ENCODE measurements at regions not wholly inside any gene's neighbourhood (a gene's known extent, or its start where the extent isn't known, plus 50 kb on each side); places are given as distances from the start of the nearest gene placed in this dataset.

DNA sequence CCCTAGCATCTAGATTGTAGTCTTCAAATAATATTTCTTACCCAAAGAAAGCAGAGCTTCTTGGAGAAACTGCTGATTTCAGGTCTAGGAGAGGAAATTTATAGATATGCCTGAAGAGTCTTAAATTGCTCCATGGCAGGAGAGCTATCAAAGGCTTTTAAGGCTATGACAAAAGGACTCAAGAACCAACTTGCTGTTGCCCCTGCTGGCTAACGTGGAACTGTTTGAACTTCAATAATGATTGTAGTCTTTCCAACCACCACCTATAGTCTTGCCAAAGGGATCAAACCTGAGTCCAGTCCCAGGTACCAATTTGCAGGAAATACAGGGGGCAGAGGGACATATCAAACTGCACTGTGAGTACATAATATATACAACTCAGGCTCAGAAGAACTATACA, 336.2 kb upstream of the ESRRG start:
- Histone ChIP-seq H3K27ac (no peak overlapping the region), H3K36me3 (no peaks in the 10 kb centered on the region), H3K27me3 (replicated peaks; ENCODE audit: insufficient read depth) (no peaks in the 10 kb centered on the region), H3K4me3 (no peak overlapping the region), H3K9me3 (no peaks in the 10 kb centered on the region), H3K4me1 (replicated peaks) (no peaks in the 10 kb centered on the region)
- intact Hi-C loops (cut with DNase I): no loop called here
- DNase-seq (ENCODE audit: low spot score): no peak
- WGBS: 62% methylated on average over 1 of the region's 1 CpG
- TF ChIP-seq POLR2A (IDR thresholded peaks at IDR 0.05) (no peak), CTCF (IDR thresholded peaks at IDR 0.05) (no peak), POLR2AphosphoS5 (IDR thresholded peaks at IDR 0.05) (no peak)

- H3K27me3 ChIP-seq (replicated peaks; ENCODE audit: insufficient read depth): no peaks in the 10 kb centered on the region
- no peaks in the 10 kb centered on the region for H3K36me3 ChIP-seq
- no peaks in the 10 kb centered on the region for H3K4me1 ChIP-seq (replicated peaks)
- no peak overlapping the region for H3K27ac ChIP-seq
- 75% methylated on average over 3 of the region's 3 CpGs for WGBS
- intact Hi-C loops (cut with DNase I): no loop called here
- H3K4me3 ChIP-seq: no peak overlapping the region
- H3K9me3 ChIP-seq: no peaks in the 10 kb centered on the region
- TF ChIP-seq POLR2AphosphoS5 (IDR thresholded peaks at IDR 0.05): no peak
- TF ChIP-seq CTCF (IDR thresholded peaks at IDR 0.05): no peak
- no peak for TF ChIP-seq POLR2A (IDR thresholded peaks at IDR 0.05)
- no peak for DNase-seq (ENCODE audit: low spot score)
Observed at GRCh38 chr1:217053676-217054075, 330.4 kb upstream of the ESRRG start.

GRCh38 chr1:217052626-217053025, 329.4 kb upstream of the ESRRG start:
- no peak for DNase-seq (ENCODE audit: low spot score)
- Histone ChIP-seq H3K4me1 (replicated peaks) (no peaks in the 10 kb centered on the region), H3K4me3 (no peak overlapping the region), H3K9me3 (no peaks in the 10 kb centered on the region), H3K36me3 (no peaks in the 10 kb centered on the region), H3K27me3 (replicated peaks; ENCODE audit: insufficient read depth) (no peaks in the 10 kb centered on the region), H3K27ac (no peak overlapping the region)
- 41% methylated on average over 2 of the region's 2 CpGs for WGBS
- no peak for TF ChIP-seq CTCF (IDR thresholded peaks at IDR 0.05)
- TF ChIP-seq POLR2A (IDR thresholded peaks at IDR 0.05): no peak
- TF ChIP-seq POLR2AphosphoS5 (IDR thresholded peaks at IDR 0.05): no peak
- intact Hi-C loops (cut with DNase I): no loop called here

DNA sequence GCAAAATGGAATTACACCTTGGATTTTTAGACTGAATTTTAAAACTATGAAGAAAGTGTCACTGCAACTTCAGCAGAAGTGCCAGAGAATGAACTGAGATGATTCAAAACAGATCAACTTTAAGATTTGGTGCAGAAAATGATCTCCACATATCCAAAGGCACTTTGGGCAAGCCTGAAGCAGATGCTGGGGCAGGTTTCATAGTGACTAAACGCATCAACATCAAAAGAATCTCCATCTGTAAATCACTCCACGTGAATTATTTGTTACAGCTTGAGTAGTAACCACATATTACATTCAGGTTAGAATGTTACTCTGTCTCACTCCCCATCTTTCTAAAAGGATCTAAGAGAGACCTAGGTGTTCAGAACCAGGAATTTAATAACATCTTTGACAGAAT, 329.0 kb upstream of the ESRRG start:
- TF ChIP-seq POLR2A (IDR thresholded peaks at IDR 0.05) (no peak), POLR2AphosphoS5 (IDR thresholded peaks at IDR 0.05) (no peak), CTCF (IDR thresholded peaks at IDR 0.05) (no peak)
- no peaks in the 10 kb centered on the region for H3K27me3 ChIP-seq (replicated peaks; ENCODE audit: insufficient read depth)
- H3K4me3 ChIP-seq: no peak overlapping the region
- H3K9me3 ChIP-seq: no peaks in the 10 kb centered on the region
- no peak overlapping the region for H3K27ac ChIP-seq
- H3K36me3 ChIP-seq: no peaks in the 10 kb centered on the region
- WGBS: 66% methylated on average over 2 of the region's 2 CpGs
- intact Hi-C loops (cut with DNase I): no loop called here
- no peak for DNase-seq (ENCODE audit: low spot score)
- H3K4me1 ChIP-seq (replicated peaks): no peaks in the 10 kb centered on the region

DNA sequence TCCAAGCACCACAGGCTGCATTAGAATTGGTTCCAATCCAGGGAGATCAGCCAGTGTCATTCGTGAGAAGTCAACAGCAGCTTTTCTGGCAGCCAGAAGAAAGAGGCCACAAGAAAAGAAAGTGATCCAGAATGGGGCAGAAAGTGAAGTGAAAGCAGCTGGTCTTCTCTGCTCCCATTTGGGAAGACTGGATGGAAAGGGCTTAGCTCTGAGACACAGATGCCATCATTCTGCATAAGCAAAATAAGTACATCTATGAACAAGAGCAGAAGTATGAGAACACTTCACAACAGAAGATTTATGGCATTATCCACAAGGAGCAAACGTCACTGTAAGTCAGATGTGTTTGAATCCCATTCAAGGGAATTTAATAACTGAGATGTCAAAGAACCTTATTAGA, 326.5 kb upstream of the ESRRG start:
- H3K27ac ChIP-seq: no peak overlapping the region
- no peak overlapping the region for H3K4me3 ChIP-seq
- TF ChIP-seq POLR2A (IDR thresholded peaks at IDR 0.05): no peak
- no peak for TF ChIP-seq POLR2AphosphoS5 (IDR thresholded peaks at IDR 0.05)
- no peak for TF ChIP-seq CTCF (IDR thresholded peaks at IDR 0.05)
- intact Hi-C loops (cut with DNase I): no loop called here
- WGBS: 39% methylated on average over 2 of the region's 2 CpGs
- no peaks in the 10 kb centered on the region for H3K27me3 ChIP-seq (replicated peaks; ENCODE audit: insufficient read depth)
- H3K9me3 ChIP-seq: no peaks in the 10 kb centered on the region
- no peaks in the 10 kb centered on the region for H3K36me3 ChIP-seq
- DNase-seq (ENCODE audit: low spot score): no peak
- no peaks in the 10 kb centered on the region for H3K4me1 ChIP-seq (replicated peaks)

Measured in prostate gland (tissue), 2 donors.